SJCRH30 (cell line): ENCODE measurements at regions not wholly inside any gene's neighbourhood (a gene's known extent, or its start where the extent isn't known, plus 50 kb on each side); places are given as distances from the start of the nearest gene placed in this dataset.
A peak's percentile ranks its signal among the peaks of the same experiment; 100 is the strongest.

Experiments
- DNase-seq, 2 experiments: peaks; one replicate each; pipeline ENCODE4 v3.0.0-alpha.2; 2015 to 2020
- H3K27ac ChIP-seq: fragments of 250-450 bp; sonication (Bioruptor Pico); 2 replicates; pipeline ENCODE4 v1.5.1; 2020; ENCODE audit warnings: mild to moderate bottlenecking, moderate library complexity
- H3K27me3 ChIP-seq: fragments of 250-450 bp; sonication (Bioruptor Pico); 2 replicates; pipeline ENCODE4 v1.5.1; 2020; ENCODE audit warnings: mild to moderate bottlenecking, moderate library complexity
- H3K36me3 ChIP-seq: fragments of 250-450 bp; sonication (Bioruptor Pico); 2 replicates; pipeline ENCODE4 v1.5.1; 2020; ENCODE audit warnings: mild to moderate bottlenecking, moderate library complexity
- H3K4me1 ChIP-seq: fragments of 250-450 bp; sonication (Bioruptor Pico); 2 replicates; pipeline ENCODE4 v1.5.1; 2020; ENCODE audit warnings: mild to moderate bottlenecking, moderate library complexity
- H3K4me3 ChIP-seq: fragments of 250-450 bp; sonication (Bioruptor Pico); 2 replicates; pipeline ENCODE4 v1.5.1; 2020; ENCODE audit warnings: mild to moderate bottlenecking, moderate library complexity
- H3K9me3 ChIP-seq: fragments of 250-450 bp; sonication (Bioruptor Pico); replicated peaks from 2 replicates; pipeline ENCODE4 v1.5.1; 2020; ENCODE audit warnings: mild to moderate bottlenecking, moderate library complexity

DNA sequence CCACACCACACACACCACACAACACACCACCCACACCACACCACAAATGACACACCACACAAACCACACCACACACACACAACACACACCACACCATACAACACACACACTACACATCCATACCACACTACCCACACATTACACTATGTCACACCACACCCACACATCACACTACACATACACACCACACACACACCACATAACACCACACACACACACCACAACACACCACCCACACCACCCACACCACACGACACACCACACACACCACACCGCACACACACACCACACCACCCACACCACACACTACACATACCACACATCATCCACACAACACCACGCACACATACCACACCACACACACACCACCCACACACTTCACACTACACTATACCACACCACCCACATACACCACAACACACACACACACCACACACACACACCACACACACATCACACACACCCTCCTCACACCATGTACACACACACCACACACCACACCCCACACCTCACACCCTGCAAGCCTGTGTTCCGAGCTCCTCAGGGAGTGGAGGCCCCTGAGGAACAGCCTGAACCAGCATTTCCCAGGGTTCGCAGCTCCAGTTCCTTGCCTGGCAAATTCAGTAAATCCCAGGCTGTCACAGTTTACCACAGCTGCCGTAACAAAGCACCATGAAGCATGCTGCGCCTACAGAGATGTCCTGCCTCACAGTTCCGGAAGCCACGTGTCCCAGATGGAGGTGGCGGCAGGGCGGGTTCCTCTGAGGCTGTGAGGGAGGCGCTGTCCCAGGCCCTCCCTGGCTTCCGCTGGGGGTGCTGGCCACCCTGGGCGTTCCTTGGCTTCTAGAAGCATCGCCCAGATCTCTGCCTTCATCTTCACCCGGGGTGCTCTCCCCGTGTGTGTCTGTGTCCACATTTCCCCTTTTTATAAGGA is 69.8 kb upstream of the ATP5PO start:
- no peak overlapping the region for H3K27ac ChIP-seq
- H3K9me3 ChIP-seq, result no peaks in the 10 kb centered on the region
- H3K27me3 ChIP-seq, result no peaks in the 10 kb centered on the region
- peak; percentile 25 to 55 for DNase-seq
- peaks cover 3% of the 10 kb centered on the region; the same call in 1 of the 2 replicates for H3K4me1 ChIP-seq
- H3K36me3 ChIP-seq, result no peaks in the 10 kb centered on the region
- H3K4me3 ChIP-seq, result no peak overlapping the region

DNA sequence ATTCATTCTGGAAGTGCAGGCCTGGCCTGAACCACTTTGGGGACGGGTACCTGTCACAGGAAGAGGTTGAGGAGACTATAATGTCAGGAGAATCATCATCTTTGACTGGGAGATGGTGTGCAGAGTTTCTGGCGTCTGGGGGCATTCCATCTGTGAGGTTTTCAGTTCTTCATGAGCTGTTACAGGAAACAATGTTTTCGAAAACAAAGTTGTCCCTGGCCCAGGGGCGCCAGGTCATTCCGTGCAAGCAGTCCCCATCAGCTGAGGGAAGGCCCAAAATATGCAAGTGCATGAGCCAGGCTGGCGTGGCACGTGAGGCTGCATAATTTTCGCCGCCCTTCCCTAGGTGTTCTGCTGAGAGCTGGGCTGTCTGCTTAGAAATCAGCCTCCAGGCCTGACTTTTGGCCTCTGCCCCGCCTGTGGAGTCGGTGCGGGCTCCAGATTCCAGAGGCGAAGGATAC is 68.4 kb upstream of the ATP5PO start:
- H3K4me3 ChIP-seq, result no peak overlapping the region
- no peak overlapping the region for H3K27ac ChIP-seq
- H3K36me3 ChIP-seq, result no peaks in the 10 kb centered on the region
- no peaks in the 10 kb centered on the region for H3K9me3 ChIP-seq
- DNase-seq, result no peak
- no peaks in the 10 kb centered on the region for H3K27me3 ChIP-seq
- H3K4me1 ChIP-seq, result peaks cover 3% of the 10 kb centered on the region; the same call in 1 of the 2 replicates

DNA sequence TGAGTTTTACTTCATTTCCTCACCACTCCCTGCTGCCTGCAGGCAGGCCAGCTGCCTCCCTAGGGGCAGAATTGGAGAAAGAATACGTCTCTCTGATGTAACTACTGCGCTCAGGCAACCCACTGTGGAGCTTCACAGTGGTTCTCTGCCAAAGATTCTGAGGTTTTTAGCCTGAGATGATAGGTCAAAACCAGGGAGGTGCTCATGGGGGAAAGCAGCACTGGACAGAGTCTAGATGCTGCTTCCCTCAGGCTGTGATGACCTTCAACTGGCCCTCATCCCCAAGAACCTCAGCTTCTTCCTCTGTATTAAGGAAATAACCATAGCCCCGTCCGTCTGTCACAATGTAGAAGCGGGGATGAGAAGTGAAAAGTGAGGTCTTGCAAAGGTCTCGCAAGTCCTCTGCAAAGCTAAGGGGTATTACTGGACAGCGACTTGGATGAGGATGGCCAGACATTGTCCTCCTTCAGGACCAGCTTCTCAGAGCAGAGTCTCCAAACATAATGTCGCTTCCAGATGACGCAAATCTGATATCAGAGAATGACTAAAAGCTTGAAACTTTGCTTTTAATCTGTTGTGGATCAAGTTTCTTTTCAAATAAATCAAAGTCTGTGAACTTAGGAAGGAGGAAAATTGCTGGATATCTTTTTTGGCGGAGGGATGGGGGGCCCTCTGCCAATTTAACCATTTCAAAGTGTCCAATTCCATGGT is 65.9 kb upstream of the ATP5PO start:
- Histone ChIP-seq H3K27ac (no peak overlapping the region), H3K4me3 (no peak overlapping the region), H3K9me3 (0 out of 2 replicates have a peak, but pooled peaks cover 3% of the 10 kb centered on the region), H3K4me1 (peaks cover 9% of the 10 kb centered on the region), H3K27me3 (no peaks in the 10 kb centered on the region), H3K36me3 (no peaks in the 10 kb centered on the region)
- DNase-seq, result no peak

DNA sequence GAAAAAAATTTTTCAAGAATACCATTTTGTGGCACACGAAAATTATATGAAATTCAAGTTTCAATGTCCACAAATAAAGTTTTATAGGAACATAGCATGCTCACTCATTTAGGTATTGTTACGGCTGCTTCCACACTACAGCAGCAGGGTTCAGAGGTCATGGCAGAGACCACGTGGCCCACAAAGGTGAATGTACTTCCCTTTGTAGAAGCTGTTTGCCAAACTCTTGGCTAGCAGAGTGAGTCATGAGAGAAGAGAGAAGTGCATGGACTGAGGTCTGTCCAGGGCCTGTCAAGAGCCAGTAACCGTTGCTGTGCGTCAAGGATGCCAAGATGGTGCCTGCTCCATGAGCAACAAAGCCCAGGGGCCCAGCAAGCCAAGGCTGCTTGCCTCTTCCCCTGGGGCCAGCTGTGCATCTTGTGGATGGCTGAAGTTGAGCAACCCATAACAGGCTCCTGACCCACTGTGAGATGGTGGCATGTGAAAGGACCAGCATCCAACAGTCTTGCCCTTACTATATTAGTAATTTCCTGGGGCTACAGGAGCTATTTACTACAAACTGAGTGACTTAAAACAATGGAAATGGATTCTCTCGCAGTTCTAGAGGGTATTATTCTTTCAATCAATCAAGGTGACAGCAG is 64.8 kb upstream of the ATP5PO start:
- no peak for DNase-seq

DNA sequence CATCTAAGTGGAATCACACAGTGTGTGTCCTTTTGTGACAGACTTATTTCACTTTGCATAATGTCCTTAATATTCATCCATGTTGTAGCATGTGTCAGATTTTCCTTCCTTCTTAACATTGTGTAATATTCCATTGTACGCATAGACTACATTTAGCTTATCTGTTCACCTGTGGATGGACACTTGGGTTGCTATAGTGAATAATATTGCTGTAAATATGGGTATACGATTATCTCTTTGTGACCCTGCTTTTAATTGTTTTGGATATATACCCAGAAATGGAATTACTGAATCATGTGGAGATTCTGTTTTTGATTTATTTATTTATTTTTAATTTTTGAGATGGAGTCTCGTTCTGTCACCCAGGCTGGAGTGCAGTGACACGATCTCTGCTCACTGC is 63.0 kb upstream of the ATP5PO start:
- Histone ChIP-seq H3K4me3 (no peak overlapping the region), H3K36me3 (no peaks in the 10 kb centered on the region), H3K27me3 (no peaks in the 10 kb centered on the region), H3K27ac (no peak overlapping the region), H3K4me1 (peaks cover 20% of the 10 kb centered on the region), H3K9me3 (0 out of 2 replicates have a peak, but pooled peaks cover 3% of the 10 kb centered on the region)
- DNase-seq, result no peak

More for the DNA sequence above, 64.8 kb upstream of the ATP5PO start:
- Histone ChIP-seq H3K4me1 (peaks cover 18% of the 10 kb centered on the region), H3K9me3 (0 out of 2 replicates have a peak, but pooled peaks cover 3% of the 10 kb centered on the region), H3K4me3 (no peak overlapping the region), H3K27ac (no peak overlapping the region), H3K36me3 (no peaks in the 10 kb centered on the region), H3K27me3 (no peaks in the 10 kb centered on the region)

DNA sequence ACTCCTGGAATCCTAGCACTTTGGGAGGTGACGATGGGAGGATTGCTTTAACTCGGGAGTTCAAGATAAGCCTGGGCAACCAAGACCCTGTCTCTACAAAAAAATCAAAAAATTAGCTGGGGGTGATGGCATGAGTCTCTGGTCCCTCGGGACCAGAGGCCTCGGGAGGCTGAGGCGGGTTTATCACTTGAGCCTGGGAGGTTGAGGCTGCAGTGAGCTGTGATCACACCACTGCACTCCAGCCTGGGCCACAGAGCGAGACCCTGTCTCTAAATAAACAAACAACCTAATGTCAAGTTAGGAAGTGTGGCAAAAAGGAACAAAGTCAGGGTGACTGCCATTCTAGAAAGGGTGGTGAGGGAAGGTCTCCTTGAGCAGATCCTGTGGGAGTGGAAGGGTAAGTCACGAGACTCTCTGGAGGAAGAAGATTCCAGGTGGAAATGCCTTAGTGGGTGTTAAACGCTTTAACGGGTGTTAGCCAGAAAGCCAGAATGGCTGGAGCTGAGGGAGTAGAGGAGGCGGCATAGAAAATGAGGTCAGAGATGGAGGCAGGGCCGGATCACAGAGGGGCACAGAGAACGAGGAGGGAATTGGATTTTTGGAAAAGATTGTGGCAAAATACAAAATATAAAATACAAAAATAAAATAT is 62.2 kb upstream of the ATP5PO start:
- no peak overlapping the region for H3K4me3 ChIP-seq
- peaks cover 20% of the 10 kb centered on the region for H3K4me1 ChIP-seq
- H3K27me3 ChIP-seq, result no peaks in the 10 kb centered on the region
- H3K9me3 ChIP-seq, result 0 out of 2 replicates have a peak, but pooled peaks cover 3% of the 10 kb centered on the region
- H3K36me3 ChIP-seq, result no peaks in the 10 kb centered on the region
- H3K27ac ChIP-seq, result no peak overlapping the region
- no peak for DNase-seq

DNA sequence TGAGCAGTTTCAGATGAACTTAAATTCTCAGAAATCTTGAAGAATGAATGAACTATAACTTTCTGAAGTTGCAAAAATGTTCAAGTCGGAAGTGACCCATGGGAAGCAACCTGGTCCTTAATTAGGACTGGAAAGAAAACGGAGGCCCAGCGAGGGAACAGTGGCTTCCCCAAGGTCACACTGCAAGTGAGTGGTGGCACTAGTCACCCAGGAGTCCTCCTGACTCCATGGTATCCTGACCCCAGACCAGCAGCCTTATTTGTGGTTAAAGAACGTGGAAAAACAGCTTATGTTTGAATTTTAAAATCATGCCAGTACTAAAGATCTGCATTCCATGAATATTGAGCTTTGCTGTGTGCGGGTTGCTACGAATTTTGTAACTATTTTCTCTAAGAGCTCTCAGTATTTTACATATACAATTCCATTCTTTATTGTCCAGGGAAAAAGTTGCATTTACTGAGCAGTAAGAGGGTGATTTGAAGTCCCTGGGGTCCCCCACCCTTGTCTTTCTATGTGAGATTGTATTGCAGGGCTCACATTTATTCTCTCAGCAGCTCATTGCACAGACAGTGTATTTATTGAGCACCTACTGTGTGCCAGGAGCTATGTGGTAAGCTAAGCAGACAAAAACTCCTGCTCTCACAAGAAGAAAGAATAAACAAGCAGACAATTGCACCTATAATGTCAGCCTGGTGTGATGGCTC is 61.6 kb upstream of the ATP5PO start:
- Histone ChIP-seq H3K36me3 (no peaks in the 10 kb centered on the region), H3K9me3 (0 out of 2 replicates have a peak, but pooled peaks cover 3% of the 10 kb centered on the region), H3K27ac (peak overlapping the region; percentile 79), H3K4me1 (peaks cover 20% of the 10 kb centered on the region), H3K27me3 (no peaks in the 10 kb centered on the region), H3K4me3 (no peak overlapping the region; the same call in 1 of the 2 replicates)
- no peak for DNase-seq

DNA sequence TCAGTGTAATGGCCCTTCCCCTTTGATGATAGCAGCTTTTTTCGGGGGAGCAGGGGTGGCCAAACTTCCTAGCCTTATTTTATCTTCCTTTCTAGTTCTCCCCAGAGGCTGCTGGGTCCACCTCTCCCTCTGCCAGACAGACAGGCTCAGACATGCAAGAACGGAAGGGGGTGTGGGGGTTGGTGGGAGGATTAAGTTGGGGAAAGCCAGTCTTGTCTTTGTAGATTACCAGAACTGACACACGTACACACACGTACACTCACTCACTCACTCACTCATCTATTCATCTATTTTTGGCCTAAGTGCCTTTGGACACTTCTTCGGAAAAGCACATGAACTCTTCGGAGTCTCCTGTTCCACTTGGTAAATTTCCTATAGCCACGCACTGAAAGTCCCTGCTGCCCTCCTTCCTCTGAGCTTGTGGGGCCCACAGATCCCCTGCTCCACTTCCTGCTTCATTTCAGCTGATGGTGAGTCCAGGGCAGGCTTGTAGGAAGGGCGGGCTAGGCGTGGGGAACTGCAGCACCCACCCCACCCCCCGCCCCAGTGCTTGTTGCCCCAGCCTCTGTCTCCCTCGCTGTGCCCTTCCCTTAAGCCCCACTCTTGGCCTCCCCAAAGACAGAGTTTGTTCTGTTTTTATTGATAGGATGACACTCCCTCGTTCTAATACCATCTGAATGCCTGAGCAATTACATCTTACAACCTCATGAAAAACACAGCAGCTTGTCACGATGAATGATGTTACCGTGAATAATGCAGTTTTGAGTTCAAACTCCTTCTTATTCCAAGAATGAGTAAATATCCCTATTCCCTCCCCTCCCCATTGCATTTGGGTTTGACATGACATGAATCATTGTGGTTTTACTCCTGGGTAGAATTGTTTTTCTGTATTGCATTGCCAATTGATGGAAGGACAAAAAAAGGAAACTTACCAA is 60.7 kb upstream of the ATP5PO start:
- Histone ChIP-seq H3K27ac (peak overlapping the region; percentile 79), H3K4me3 (peak overlapping the region; percentile 48), H3K27me3 (no peaks in the 10 kb centered on the region), H3K36me3 (no peaks in the 10 kb centered on the region), H3K9me3 (0 out of 2 replicates have a peak, but pooled peaks cover 3% of the 10 kb centered on the region), H3K4me1 (peaks cover 20% of the 10 kb centered on the region)
- peak; percentile 68 to 80 for DNase-seq

DNA sequence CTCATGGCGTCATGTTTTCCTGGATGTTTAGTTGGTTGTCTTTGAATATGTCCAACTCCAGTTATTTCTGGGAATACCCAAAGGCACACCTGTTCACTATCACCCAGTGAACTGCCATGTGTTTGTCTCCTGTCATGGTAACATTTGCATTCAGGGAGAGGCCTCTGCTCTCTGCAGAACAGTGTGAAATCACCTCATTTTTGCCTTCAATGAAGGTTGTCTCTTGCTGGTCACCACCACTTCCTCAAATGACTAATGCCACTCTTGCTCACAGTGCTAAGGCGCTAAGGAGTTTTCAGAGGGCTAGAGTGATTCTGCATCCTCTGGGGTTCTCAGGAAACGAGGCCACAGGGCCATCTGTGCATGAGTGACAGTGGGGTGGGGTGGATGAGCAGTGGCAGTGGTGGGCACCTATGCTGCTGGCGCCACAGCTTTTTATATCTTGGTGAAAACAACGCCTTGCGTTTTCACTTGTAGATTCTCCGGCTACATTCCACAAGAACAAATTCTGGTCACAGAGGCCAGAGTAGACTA is 60.0 kb upstream of the ATP5PO start:
- Histone ChIP-seq H3K27me3 (no peaks in the 10 kb centered on the region), H3K27ac (peak overlapping the region; percentile 79), H3K4me3 (peak overlapping the region; percentile 48), H3K9me3 (0 out of 2 replicates have a peak, but pooled peaks cover 3% of the 10 kb centered on the region), H3K4me1 (peaks cover 20% of the 10 kb centered on the region), H3K36me3 (no peaks in the 10 kb centered on the region)
- DNase-seq, result peak; percentile 8 to 32

DNA sequence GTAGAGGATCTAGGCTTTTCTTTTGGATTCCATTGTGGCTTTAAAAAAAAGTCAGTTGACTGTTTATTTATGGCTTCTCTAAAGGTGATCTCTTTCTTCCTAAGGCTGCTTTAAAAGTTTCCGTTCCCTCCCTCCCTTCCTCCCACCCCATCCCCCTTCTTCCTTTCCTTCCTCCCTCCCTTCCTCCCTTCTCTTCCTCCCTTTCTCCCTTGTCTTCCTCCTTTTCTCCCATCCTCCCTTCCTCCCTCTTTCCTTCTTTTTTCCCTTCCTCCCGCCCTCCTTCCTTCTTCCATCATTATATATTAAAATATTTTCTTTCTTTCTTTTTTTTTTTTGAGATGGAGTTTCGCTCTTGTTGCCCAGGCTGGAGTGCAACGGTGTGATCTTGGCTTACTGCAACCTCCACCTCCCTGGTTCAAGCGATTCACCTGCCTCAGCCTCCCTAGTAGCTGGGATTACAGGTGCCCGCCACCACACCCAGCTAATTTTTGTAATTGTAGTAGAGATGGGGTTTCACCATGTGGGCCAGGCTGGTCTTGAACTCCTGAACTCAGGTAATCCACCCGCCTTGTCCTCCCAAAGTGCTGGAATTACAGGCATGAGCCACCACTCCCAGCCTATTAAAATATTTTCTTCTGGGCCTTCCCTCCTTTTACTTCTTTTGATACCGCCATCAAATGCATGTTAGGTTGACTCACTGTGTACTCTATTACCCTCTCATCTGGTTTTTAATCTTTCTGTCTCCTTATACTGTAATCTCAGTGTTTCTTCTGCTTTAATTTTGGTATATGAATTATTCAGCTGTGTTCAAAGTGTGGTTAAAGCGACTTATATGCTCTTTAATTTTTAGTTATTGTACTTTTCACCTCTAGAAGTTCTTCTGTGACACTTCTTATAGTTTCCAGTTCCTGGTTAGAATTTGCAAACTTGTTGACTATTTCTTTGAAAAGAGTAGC is 59.2 kb upstream of the ATP5PO start:
- Histone ChIP-seq H3K27ac (no peak overlapping the region; the same call in 1 of the 2 replicates), H3K4me3 (no peak overlapping the region), H3K9me3 (0 out of 2 replicates have a peak, but pooled peaks cover 3% of the 10 kb centered on the region), H3K36me3 (no peaks in the 10 kb centered on the region), H3K4me1 (peaks cover 20% of the 10 kb centered on the region), H3K27me3 (no peaks in the 10 kb centered on the region)
- DNase-seq, result no peak

DNA sequence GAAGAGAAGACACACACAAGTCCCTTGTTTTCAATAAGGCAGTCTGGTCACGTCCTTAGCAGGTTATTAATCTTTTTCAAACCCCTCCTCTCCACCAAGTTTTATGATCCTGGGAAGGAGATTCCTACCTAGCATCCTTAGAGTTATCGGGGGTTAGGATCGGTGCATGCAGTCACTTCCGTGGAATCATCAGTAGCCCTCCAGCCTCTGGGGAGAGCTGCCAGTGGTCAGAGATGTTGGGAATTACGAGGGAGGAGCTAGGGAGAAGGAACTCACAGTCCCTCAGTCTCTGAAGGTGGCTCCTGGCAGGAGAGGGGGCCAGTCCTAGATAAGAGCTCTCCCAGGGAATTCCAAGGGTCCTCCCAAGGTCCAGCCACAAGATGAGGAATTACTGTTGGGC is 57.7 kb upstream of the ATP5PO start:
- no peaks in the 10 kb centered on the region for H3K9me3 ChIP-seq
- no peaks in the 10 kb centered on the region for H3K36me3 ChIP-seq
- peaks cover 27% of the 10 kb centered on the region for H3K4me1 ChIP-seq
- no peak for DNase-seq
- H3K4me3 ChIP-seq, result no peak overlapping the region
- no peaks in the 10 kb centered on the region for H3K27me3 ChIP-seq
- no peak overlapping the region for H3K27ac ChIP-seq

DNA sequence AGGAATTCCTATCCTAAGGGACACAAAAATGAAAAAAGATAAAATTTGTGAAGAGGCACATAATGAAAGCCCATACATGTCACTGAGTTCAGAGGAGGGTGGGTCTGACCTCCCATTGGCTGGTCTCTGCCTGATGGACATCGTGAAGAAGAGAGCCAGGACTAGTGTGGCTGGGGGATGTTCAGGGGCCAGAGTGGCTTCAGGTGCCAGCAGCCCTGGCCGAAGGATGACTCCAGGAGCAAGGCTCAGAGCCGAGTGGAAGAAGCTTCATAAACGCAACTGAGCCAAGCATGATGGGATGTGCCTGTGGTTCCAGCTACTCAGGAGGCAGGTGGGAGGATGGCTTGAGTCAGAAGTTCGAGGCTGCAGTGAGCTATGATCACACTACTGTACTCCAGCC is 56.9 kb upstream of the ATP5PO start:
- Histone ChIP-seq H3K4me3 (no peak overlapping the region), H3K27ac (no peak overlapping the region), H3K4me1 (peaks cover 27% of the 10 kb centered on the region), H3K27me3 (no peaks in the 10 kb centered on the region), H3K9me3 (no peaks in the 10 kb centered on the region), H3K36me3 (no peaks in the 10 kb centered on the region)
- DNase-seq, result no peak
